ENCODE measurements at regions not wholly inside any gene's neighbourhood (a gene's known extent, or its start where the extent isn't known, plus 50 kb on each side); places are given as distances from the start of the nearest gene placed in this dataset.
A peak's percentile ranks its signal among the peaks of the same experiment; 100 is the strongest.
"Not testable (repeated sequence)": the region's sequence is repeated elsewhere in the genome, so short reads cannot be mapped to it uniquely, and the experiment has no call there.

DNA sequence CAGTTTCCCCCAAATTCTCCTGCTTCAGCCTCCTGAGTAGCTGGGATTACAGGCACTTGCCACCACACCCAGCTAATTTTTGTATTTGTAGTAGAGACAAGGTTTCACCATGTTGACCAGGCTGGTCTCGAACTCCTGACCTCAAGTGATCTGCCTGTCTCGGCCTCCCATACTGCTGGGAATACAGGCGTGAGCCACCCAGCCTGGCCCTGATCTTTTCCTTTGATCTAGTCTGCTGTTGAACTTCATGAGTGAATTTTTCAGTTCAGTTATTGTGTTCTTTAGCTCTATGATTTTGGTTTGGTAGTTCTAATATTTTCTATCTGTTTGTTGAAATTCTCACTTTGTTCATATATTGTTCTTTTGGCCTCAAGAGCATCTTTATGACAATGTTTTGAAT, 83.4 kb upstream of the RAP2C start:
- H3K27me3 ChIP-seq; DNase-seq; H3K36me3 ChIP-seq; H3K4me3 ChIP-seq; H3K9me3 ChIP-seq; H3K4me1 ChIP-seq; H3K27ac ChIP-seq; ATAC-seq; intact Hi-C loops (cut with DNase I): not testable (repeated sequence)

DNA sequence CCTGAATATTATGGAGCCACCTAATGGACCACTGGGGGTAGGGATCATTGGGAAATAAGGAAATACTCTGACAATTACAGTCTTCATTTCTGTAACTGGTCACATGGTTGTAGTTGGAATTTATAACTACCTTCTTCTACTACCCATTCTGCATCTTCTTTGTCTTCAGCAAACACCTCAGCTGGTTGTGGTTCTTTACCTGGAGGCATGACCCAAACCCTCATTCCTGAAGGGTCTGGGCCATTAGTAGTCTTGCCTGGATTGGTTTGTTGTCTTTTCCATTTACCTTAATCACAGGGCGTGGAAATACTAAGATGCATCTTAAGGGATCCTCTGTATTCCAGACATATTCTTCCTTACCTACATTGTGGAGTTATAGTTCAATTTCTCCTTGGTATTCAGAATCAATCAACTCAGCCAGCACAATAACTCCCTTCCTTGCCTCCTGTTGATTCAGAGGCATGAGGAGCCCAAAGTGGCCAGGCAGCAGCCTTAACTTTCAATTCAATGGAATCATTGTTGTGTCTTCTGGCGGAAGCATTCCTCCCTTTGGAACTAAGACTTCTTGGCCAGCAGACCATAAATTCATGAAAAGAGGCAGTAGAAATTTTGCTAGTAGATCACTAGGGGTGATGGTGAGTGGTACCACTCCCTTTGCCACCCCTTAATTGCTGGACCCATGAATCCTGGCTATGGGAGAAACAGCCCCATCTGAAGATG, 75.7 kb upstream of the RAP2C start:
- ATAC-seq (no peak), DNase-seq (no peak)
- Histone ChIP-seq H3K27ac (no peak overlapping the region), H3K36me3 (no peaks in the 10 kb centered on the region), H3K9me3 (no peaks in the 10 kb centered on the region), H3K27me3 (no peaks in the 10 kb centered on the region), H3K4me3 (no peak overlapping the region), H3K4me1 (no peaks in the 10 kb centered on the region)
- TF ChIP-seq, protein P1, sequence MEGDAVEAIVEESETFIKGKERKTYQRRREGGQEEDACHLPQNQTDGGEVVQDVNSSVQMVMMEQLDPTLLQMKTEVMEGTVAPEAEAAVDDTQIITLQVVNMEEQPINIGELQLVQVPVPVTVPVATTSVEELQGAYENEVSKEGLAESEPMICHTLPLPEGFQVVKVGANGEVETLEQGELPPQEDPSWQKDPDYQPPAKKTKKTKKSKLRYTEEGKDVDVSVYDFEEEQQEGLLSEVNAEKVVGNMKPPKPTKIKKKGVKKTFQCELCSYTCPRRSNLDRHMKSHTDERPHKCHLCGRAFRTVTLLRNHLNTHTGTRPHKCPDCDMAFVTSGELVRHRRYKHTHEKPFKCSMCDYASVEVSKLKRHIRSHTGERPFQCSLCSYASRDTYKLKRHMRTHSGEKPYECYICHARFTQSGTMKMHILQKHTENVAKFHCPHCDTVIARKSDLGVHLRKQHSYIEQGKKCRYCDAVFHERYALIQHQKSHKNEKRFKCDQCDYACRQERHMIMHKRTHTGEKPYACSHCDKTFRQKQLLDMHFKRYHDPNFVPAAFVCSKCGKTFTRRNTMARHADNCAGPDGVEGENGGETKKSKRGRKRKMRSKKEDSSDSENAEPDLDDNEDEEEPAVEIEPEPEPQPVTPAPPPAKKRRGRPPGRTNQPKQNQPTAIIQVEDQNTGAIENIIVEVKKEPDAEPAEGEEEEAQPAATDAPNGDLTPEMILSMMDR (IDR thresholded peaks at IDR 0.05) = no peak
- intact Hi-C loops (cut with DNase I) = no loop called here

DNA sequence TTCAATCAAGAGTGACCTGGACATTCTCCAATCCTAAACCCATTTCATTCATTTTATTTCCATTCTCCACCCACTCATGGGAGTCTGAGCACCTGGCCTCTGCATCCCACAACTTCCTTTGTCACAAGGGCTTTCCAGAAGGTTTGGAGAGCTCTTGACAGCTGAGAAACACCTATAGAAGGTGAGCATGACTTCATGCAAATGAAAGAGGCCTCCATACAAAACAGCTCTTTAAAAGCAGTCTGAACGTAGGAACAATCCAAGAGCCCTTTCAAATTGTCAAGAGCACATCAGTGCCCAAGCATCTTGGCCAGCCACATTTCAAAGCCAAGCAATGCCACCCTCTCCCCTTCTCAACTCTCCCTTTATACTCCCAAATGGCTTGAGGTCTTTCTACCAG, 74.9 kb upstream of the RAP2C start:
- Histone ChIP-seq H3K9me3 (no peaks in the 10 kb centered on the region), H3K4me1 (no peaks in the 10 kb centered on the region), H3K36me3 (no peaks in the 10 kb centered on the region), H3K27me3 (no peaks in the 10 kb centered on the region), H3K27ac (no peak overlapping the region), H3K4me3 (no peak overlapping the region)
- ATAC-seq (peak; percentile 40), DNase-seq (no peak)
- TF ChIP-seq, protein P1 (IDR thresholded peaks at IDR 0.05) = no peak
- intact Hi-C loops (cut with DNase I) = no loop called here

DNA sequence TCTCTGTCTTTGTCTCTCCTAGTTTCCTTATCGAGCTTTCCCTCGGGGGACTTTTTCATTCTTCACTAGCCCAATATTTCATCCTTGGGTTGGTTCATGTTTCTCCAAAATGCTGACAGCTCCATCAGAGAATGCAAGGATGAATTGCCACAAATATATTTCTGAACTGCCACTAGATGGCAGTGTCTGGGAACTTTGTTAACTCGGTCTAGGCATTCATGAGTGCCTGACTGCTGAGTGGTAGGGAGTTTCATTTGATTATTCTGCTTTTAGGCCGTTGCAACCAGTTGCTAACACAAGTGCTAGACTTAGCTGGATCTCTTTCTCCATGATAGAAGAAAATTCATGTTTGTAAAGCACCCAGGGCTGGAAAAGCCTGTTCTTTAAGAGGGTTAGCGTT, 73.5 kb upstream of the RAP2C start:
- no peaks in the 10 kb centered on the region for H3K27me3 ChIP-seq
- no peak overlapping the region for H3K4me3 ChIP-seq
- TF ChIP-seq, protein P1 (IDR thresholded peaks at IDR 0.05) = peak; percentile 56
- H3K36me3 ChIP-seq = no peaks in the 10 kb centered on the region
- H3K9me3 ChIP-seq = no peaks in the 10 kb centered on the region
- DNase-seq (no peak), ATAC-seq (peak; percentile 82)
- intact Hi-C loops (cut with DNase I) = no loop called here
- no peak overlapping the region for H3K27ac ChIP-seq
- no peaks in the 10 kb centered on the region for H3K4me1 ChIP-seq

DNA sequence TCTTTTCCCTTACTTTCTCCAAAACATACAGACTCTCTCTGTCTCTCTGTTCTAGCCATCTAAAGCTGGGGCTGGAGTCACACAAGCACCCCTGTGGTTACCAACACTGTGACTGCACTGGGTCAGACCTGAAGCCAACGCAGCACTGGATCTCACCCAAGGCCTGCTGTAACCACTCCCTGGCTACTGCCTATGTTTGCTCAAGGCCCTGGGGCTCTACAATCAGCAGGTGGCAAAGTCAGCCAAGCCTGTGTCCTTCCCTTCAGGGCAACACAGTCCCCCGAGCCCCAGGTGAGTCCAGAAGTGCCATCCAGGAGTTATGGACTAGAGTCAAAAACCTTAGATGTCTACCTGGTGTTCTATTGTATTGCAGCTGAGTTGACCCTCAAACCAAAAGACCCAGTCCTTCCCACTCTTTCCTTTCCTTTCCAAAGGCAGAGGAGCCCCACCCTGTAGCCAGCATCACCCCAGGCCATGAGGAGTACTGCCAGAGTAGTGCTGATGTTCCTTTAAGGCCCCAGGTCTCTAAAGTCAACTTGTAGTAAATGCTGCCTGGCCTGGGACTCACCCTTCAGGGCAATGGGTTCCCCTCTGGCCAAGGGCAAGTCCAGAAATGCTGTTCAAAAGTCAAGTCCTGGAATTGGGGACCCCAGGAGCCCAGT, 58.8 kb upstream of the RAP2C start:
- H3K4me3 ChIP-seq = no peak overlapping the region
- intact Hi-C loops (cut with DNase I) = no loop called here
- DNase-seq = no peak
- ATAC-seq = no peak
- no peaks in the 10 kb centered on the region for H3K27me3 ChIP-seq
- no peaks in the 10 kb centered on the region for H3K4me1 ChIP-seq
- H3K27ac ChIP-seq = no peak overlapping the region
- no peaks in the 10 kb centered on the region for H3K36me3 ChIP-seq
- no peaks in the 10 kb centered on the region for H3K9me3 ChIP-seq
- TF ChIP-seq, protein P1 (IDR thresholded peaks at IDR 0.05) = no peak

DNA sequence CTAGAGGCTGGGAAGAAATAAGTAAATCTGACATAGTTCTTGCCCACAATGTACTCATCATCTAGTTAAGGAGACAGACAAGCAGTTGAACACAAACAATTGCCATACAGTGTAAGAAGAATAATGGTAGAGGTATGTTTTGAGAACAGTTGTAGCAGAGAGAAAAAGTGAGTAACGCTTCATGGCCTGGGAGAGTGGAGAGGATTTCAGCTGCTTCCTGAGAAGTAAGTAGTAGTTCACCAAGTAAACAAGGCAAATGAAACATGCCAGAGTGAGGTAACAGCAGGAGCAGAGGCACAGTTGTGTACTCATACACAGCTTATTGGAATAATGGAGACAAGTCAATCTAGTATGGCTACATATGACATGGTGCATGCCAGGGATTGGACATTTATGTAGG, 53.6 kb upstream of the RAP2C start:
- DNase-seq (no peak), ATAC-seq (no peak)
- no peaks in the 10 kb centered on the region for H3K36me3 ChIP-seq
- no peak overlapping the region for H3K4me3 ChIP-seq
- TF ChIP-seq, protein P1 (IDR thresholded peaks at IDR 0.05) = no peak
- intact Hi-C loops (cut with DNase I) = no loop called here
- no peaks in the 10 kb centered on the region for H3K27me3 ChIP-seq
- no peaks in the 10 kb centered on the region for H3K4me1 ChIP-seq
- H3K9me3 ChIP-seq = no peaks in the 10 kb centered on the region
- H3K27ac ChIP-seq = no peak overlapping the region
